Transverse colon (tissue), 4 donors: ENCODE measurements at regions not wholly inside any gene's neighbourhood (a gene's known extent, or its start where the extent isn't known, plus 50 kb on each side); places are given as distances from the start of the nearest gene placed in this dataset.

Source experiments
- DNase-seq: peaks from one replicate; pipeline ENCODE4 v3.0.0-alpha.2; 2019
- H3K27ac ChIP-seq, 4 donors: fragments of 200-600 bp; sonication (generic); 2 replicates each; pipeline ENCODE4 v1.5.1; 2016 to 2018; ENCODE audit warnings: inconsistent platforms in 4 of 4
- H3K27me3 ChIP-seq: fragments of 200-600 bp; sonication (generic); 2 replicates; pipeline ENCODE4 v1.5.1; 2017; ENCODE audit warnings: inconsistent platforms
- H3K36me3 ChIP-seq, 4 donors: fragments of 200-600 bp; sonication (generic); 2 replicates each; pipeline ENCODE4 v1.5.1; 2017 to 2019; ENCODE audit warnings: inconsistent platforms in 4 of 4
- H3K4me1 ChIP-seq, 4 donors: fragments of 200-600 bp; sonication (generic); 2 replicates each; pipeline ENCODE4 v1.5.1; 2017 to 2020; ENCODE audit warnings: inconsistent platforms in 4 of 4
- H3K4me3 ChIP-seq, 4 donors: fragments of 200-600 bp; sonication (generic); 1 replicate in 1 of 4; 2 replicates in 3 of 4; pipeline versions ENCODE4 v1.5.1 to v1.6.1; 2017 to 2019; ENCODE audit warnings: inconsistent platforms in 4 of 4
- H3K9me3 ChIP-seq, 2 donors: fragments of 200-600 bp; sonication (generic); 2 replicates each; pipeline ENCODE4 v1.5.1; 2017 to 2019; ENCODE audit warnings: inconsistent platforms in 2 of 2
- EP300 ChIP-seq: sonication (generic); formaldehyde crosslinking; IDR thresholded peaks from one replicate; pipeline ENCODE4 v1.6.1; 2017; ENCODE audit warnings: antibody characterized with exemption, low read depth
- POLR2A ChIP-seq: fragments of 450-650 bp; IDR thresholded peaks from one replicate; pipeline ENCODE4 v1.6.1; 2016; ENCODE audit warnings: antibody characterized with exemption, mild to moderate bottlenecking, moderate library complexity
- POLR2AphosphoS5 ChIP-seq, 3 donors: sonication (generic); formaldehyde crosslinking; IDR thresholded peaks; one replicate each; pipeline ENCODE4 v1.6.1; 2016; ENCODE audit warnings: antibody characterized with exemption in 3 of 3
- WGBS, 2 donors: methylation state at CpG; one replicate each; pipeline ENCODE4 v1.1.5; 2018; ENCODE audit warnings: low coverage in 1 of 2; 5-methylcytosine and 5-hydroxymethylcytosine counted together
- in situ Hi-C, 4 donors: fragments of 200-750 bp; cut with MboI; loops; one replicate each; pipeline versions ENCODE4 v1.15.0 to v1.15.1; 2017; ENCODE audit warnings: low sequenced_read_pairs in 3 of 4, low pct_ligation_motif_present in 1 of 4, low pct_unique_long_range_greater_than_20kb in 1 of 4
- intact Hi-C: fragments of 100-400 bp; cut with DNase I; formaldehyde crosslinking; loops from one replicate; pipeline ENCODE4 v1.15.1; 2023; ENCODE audit warnings: low total_unique reads
- TF ChIP-seq, protein P1 (sequence below), 5 experiments: fragments of 200-600 bp in 3 of 5; fragments of 450-650 bp in 2 of 5; sonication (generic) in 3 of 5; IDR thresholded peaks; 1 replicate in 2 of 5; 2 replicates in 3 of 5; pipeline ENCODE4 v1.5.1; 2016 to 2017; ENCODE audit warnings: antibody characterized with exemption in 5 of 5, inconsistent platforms in 3 of 5, mild to moderate bottlenecking in 2 of 5, moderate library complexity in 1 of 5

DNA sequence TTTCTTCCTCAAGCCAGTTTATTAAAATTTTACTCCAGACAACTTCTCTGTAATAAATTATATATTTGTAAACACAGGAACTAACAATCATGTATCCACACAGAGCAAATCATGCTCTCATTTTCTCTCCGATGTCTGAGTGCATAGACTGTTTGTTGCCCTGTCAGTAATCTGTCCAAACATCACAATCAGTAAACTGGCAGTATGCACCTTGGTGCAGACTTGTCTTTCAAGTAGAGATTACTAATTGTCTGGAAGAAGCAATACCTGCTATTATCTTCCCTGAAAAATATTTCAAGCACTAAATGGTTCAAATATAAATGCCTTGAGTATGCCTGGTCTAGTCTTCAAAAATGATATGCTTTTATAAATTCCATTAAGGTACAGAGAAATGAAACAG, 1260.9 kb downstream of the C4orf33 start:
- Histone ChIP-seq H3K4me1 (no peaks in the 10 kb centered on the region), H3K27ac (no peak overlapping the region), H3K4me3 (no peak overlapping the region), H3K36me3 (no peaks in the 10 kb centered on the region), H3K9me3 (no peaks in the 10 kb centered on the region), H3K27me3 (no peaks in the 10 kb centered on the region)
- WGBS, 2 donors, result 50 to 56% methylated on average over 1 of the region's 1 CpG
- no peak for TF ChIP-seq POLR2A
- TF ChIP-seq EP300, result no peak
- TF ChIP-seq POLR2AphosphoS5 (IDR thresholded peaks at IDR 0.05), result no peak
- TF ChIP-seq, protein P1, sequence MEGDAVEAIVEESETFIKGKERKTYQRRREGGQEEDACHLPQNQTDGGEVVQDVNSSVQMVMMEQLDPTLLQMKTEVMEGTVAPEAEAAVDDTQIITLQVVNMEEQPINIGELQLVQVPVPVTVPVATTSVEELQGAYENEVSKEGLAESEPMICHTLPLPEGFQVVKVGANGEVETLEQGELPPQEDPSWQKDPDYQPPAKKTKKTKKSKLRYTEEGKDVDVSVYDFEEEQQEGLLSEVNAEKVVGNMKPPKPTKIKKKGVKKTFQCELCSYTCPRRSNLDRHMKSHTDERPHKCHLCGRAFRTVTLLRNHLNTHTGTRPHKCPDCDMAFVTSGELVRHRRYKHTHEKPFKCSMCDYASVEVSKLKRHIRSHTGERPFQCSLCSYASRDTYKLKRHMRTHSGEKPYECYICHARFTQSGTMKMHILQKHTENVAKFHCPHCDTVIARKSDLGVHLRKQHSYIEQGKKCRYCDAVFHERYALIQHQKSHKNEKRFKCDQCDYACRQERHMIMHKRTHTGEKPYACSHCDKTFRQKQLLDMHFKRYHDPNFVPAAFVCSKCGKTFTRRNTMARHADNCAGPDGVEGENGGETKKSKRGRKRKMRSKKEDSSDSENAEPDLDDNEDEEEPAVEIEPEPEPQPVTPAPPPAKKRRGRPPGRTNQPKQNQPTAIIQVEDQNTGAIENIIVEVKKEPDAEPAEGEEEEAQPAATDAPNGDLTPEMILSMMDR (IDR thresholded peaks at IDR 0.05), result no peak
- DNase-seq, result no peak
- in situ Hi-C loops (no loop called here), intact Hi-C loops (no loop called here)

DNA sequence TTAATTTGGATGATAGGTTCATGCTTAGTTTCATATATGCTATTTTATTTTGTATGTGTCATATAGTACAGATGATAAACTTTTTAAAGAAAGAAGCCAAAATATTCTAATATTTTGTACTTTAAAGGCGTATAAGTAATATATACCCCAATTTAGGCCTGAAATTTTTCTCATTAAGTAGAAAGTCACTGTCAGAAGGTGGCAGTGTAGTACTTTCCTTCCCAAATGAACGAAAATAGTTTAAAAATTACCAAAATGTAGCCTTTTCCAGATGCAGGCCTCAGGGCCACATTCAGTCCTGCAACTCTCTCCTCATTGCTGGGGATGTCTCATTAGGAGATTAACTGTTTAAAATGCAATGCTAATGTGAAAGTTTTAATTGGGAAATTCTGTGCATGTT, 1263.6 kb downstream of the C4orf33 start:
- in situ Hi-C loops, result no loop called here
- intact Hi-C loops, result no loop called here
- Histone ChIP-seq H3K36me3 (no peaks in the 10 kb centered on the region), H3K9me3 (no peaks in the 10 kb centered on the region), H3K4me3 (no peak overlapping the region), H3K4me1 (no peaks in the 10 kb centered on the region), H3K27me3 (no peaks in the 10 kb centered on the region), H3K27ac (no peak overlapping the region)
- 35 to 40% methylated on average over 2 of the region's 2 CpGs for WGBS, 2 donors
- TF ChIP-seq POLR2AphosphoS5 (IDR thresholded peaks at IDR 0.05), result no peak
- TF ChIP-seq EP300, result no peak
- DNase-seq, result no peak

DNA sequence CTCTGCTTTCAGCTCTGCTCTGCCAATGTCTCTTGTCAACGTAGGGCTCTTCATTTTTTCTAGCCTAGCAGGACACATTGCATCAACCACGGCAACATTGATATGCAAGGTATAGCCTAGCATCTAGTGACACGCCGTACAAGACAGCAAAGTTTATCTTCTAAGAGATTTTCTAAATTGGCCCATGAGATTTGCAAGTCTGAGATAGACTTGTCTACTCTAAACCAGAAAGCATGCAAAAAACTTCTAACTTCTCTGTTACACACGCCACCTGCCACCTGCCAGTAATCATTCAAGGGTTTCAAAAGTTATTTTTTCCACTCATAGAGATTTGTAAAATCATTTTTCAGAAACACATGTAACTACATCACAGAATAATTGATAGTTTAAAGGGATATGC, 1265.7 kb downstream of the C4orf33 start:
- no peaks in the 10 kb centered on the region for H3K27me3 ChIP-seq
- no peak overlapping the region for H3K27ac ChIP-seq
- TF ChIP-seq, protein P1 (IDR thresholded peaks at IDR 0.05), result no peak
- no peak for TF ChIP-seq POLR2AphosphoS5 (IDR thresholded peaks at IDR 0.05)
- TF ChIP-seq EP300, result no peak
- no peak for TF ChIP-seq POLR2A
- in situ Hi-C loops, result no loop called here
- no peaks in the 10 kb centered on the region for H3K36me3 ChIP-seq
- no peaks in the 10 kb centered on the region for H3K9me3 ChIP-seq
- DNase-seq, result no peak
- 73 to 78% methylated on average over 5 of the region's 5 CpGs for WGBS, 2 donors
- intact Hi-C loops, result no loop called here
- H3K4me1 ChIP-seq, result no peaks in the 10 kb centered on the region
- no peak overlapping the region for H3K4me3 ChIP-seq

DNA sequence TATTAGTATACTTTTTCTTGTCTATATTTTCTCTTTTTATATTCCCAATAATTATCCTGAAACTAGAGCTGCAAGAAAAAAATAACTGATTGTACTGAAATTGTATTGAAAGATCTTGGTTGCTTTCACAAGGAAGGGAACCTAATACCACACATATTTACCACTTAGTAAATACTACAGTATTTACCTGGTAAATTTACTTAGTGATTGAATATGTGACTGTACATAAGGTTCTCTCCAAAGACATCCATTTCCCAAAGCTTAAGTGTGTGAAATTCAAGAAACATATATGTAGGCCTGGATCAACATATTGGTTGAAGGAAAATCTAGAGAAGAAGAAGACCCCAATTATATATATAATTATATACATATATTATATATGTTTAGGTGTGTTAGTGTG, 1272.7 kb downstream of the C4orf33 start:
- Histone ChIP-seq H3K4me3 (no peak overlapping the region), H3K27me3 (no peaks in the 10 kb centered on the region), H3K9me3 (no peaks in the 10 kb centered on the region), H3K36me3 (no peaks in the 10 kb centered on the region), H3K4me1 (no peaks in the 10 kb centered on the region), H3K27ac (no peak overlapping the region)
- intact Hi-C loops (no loop called here), in situ Hi-C loops (no loop called here)
- no peak for DNase-seq
- TF ChIP-seq EP300 (no peak), POLR2AphosphoS5 (IDR thresholded peaks at IDR 0.05) (no peak), POLR2A (no peak)
- TF ChIP-seq, protein P1 (IDR thresholded peaks at IDR 0.05), result no peak

DNA sequence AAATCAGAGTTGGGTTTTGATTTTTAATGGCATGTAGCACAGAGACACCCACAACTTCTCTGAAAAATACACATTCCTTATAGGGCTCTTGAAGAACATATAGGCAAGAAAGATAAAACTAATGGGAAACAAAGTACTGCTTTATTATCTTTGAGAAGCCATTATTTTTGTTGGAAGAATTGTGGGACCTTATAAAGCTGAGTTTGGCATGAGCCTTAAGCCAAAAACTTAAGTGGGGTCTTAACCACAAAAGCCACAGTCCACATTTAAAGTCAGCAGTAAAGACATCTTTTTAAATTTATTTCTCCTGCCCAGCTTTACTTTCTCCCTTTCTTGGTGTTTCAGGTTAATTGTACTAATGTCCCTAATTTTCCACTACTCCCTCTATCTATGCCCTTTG, 1297.3 kb downstream of the C4orf33 start:
- Histone ChIP-seq H3K9me3 (no peaks in the 10 kb centered on the region), H3K4me3 (no peak overlapping the region), H3K27me3 (no peaks in the 10 kb centered on the region), H3K27ac (no peak overlapping the region), H3K36me3 (no peaks in the 10 kb centered on the region), H3K4me1 (no peaks in the 10 kb centered on the region)
- in situ Hi-C loops, result no loop called here
- TF ChIP-seq EP300, result no peak
- TF ChIP-seq POLR2A, result no peak
- TF ChIP-seq, protein P1 (IDR thresholded peaks at IDR 0.05), result no peak
- no peak for TF ChIP-seq POLR2AphosphoS5 (IDR thresholded peaks at IDR 0.05)
- intact Hi-C loops, result no loop called here
- DNase-seq, result no peak
